Hematopoietic multipotent progenitor cell treated with erythropoietin and hydrocortisone succinate and interleukin-3 and kit ligand, for 6 days (in vitro differentiated cells): ENCODE measurements at regions not wholly inside any gene's neighbourhood (a gene's known extent, or its start where the extent isn't known, plus 50 kb on each side); places are given as distances from the start of the nearest gene placed in this dataset.

Experiments
- DNase-seq: peaks from one replicate; pipeline ENCODE4 v3.0.0-alpha.2; 2015

DNA sequence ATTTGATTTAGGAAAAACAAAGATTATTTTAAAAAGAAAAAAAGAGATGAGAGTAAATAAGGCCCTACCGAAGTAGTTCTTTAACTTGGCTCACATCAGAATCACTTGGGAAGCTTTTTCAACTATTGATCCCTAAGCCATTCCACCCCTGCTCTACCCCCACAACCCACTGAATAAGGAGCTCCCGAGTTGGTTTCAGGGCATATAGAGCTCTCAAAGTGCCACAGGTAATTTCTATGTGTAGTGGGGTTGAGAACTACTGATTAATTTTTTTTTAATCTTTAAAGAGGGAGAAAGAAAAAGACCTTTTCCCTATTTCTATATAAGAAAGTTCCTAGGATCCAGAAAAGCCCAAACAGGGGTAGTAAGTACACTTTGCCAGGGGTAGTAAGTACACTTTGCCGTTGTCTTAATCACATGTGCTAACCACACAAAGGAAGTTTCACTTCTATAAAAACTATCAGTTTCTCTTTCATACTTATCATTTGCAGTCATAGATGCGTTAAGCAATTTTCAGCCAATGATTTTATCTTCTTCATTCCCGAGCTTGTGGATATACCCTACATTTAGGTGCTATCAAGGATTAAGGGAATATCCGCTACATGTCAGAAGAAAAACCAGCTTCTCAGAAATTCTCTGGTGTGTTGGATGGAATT, 108.4 kb upstream of the ZC3H12C start:
- peak; percentile 14 for DNase-seq

DNA sequence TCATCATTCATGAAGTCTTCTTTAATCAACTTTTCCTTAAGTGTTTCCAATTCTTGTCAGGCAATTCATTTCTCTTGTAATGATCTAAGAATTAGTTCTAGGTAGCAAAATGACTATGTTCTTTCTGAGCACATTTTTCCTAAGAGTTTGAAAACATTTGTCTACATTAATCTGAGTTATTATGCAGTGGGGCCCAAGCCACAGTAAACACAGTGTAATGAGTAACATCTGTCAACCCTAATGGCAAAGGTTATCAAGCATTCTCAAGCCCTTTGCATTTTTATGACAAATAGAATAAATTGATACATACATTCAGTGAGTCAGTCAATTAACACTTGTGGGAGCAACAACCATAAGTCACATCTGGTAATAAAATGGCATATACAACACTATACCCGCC, 106.7 kb upstream of the ZC3H12C start:
- no peak for DNase-seq

DNA sequence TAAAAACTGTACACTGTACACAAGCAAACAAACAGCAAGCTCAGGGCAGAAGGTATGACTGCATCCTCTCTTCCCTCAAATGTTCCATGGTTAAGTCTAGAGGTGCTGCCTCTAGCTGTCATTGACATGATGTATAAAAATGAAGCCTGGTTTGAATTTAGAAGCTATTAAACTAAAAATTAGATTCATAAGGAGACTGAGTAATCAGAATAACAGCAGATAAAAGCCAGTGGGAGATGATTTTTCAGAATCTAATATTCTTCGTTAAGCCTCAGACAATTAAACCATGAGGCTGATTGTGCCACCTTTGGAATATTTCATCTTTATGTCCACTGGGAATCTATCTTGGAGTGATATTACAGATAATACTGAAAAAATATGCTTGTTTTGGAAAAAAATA, 101.4 kb upstream of the ZC3H12C start:
- DNase-seq: no peak

DNA sequence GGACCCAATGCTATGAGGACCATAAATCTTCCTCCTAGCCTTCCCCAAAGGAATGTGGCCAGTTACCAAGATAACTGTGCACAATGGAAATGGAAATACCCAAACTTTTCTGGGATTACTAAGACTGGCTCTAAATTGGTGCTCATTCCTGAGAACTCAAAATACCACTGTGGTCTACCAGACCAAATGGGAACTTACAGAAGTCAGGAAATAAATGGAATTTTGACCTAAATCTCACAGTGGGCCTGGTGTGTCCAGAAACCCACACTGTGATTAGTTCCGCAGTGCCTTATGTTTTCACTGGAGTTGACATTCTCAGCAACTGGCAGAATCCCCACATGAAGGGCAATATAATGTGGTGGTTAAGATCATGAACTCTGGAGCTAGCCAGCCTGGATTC, 99.4 kb upstream of the ZC3H12C start:
- no peak for DNase-seq

DNA sequence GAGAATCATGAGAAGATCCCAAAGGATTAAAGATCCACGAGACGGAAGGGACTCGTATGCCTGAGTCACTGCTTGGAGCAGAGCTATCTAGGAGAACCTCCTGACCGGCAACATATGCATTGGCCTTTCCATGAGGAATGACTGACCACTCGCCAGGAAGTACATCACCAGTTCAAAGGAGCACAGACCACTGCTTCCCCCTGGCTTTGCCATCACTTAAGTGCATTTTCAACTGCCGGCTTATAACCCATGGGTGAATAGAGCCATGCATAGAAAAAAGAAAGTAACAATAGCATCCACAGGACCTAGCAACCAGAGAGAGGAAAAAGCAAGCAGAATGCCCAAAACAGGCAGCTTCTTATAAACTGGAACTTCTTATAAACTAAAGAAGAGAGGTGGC, 98.3 kb upstream of the ZC3H12C start:
- DNase-seq: no peak

DNA sequence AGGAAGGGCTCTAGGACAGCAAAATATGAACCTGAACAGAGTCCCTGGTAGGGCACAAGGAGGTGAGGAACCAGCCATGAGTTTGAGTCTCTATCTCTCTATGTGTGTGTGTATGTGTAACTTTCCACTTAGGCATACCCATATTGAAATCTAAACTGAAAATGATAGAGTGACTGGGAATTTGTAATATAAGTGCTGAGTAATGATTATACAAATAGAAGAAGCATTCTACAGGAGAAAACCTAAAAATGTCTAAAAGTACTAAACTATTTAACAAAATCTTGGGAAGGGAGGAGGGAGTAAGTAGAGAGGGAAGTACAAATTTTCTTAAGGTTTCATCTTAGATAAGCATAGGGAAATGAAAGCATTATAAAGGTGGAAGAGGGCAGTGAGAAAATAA, 97.1 kb upstream of the ZC3H12C start:
- no peak for DNase-seq

DNA sequence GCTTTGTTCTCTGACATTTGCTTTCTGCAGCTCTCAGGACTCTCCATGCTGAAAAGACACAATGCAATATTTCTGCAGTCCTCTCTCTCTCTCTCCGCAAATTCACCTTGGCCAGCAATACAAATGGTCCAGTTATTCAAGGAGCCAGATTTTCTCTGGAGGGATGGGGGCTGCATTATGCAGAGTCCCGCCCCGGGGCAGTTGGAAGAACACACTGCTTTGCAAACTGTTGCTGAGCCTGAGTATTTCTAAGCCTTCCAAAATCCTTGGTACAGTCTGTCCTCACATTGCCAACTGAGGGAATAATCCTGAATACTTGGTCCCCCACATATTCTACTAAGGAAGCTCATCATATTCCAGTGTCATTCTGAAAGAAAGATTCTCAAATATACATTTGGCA, 94.3 kb upstream of the ZC3H12C start:
- DNase-seq: no peak

DNA sequence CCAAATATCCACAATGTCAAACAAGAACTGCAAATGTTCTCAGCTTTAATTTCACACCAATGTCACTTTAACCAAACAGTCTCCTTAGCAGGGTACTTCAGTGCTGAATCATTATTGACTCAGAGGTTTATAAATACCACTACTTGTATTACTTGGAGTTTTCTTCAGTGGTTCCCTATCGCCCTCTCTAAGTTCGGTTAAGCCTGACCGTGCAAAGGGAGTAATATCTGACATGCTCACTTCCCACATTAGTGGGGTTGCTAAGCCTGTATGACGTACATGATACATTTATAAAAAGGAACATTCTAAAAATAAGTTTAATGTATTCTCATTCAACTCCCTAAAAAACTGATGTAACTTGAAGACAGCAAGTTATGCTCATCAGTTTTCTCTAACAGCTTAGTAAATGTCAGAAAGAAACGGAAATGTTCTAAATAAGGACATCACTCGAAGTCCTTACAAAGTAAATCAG, 93.1 kb upstream of the ZC3H12C start:
- peak; percentile 45 for DNase-seq

DNA sequence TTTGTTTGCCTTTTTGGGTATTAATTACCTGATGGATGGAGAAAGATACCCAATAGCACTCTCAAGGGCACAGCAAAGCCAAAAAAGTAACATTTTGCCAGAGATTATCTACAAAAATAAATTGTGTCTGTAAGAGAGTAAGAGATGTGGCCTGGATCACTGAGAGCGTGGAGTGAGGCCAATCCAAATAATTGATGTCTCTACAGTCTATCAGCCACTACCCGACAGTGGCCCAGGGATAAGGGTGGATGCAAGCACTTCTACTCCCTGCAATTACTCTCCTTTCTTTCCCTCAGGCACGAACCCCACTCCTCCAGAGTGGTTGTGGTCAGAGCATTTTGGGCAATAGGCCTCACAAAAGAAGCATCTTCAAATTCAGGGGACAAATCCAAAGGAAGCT, 92.3 kb upstream of the ZC3H12C start:
- no peak for DNase-seq

DNA sequence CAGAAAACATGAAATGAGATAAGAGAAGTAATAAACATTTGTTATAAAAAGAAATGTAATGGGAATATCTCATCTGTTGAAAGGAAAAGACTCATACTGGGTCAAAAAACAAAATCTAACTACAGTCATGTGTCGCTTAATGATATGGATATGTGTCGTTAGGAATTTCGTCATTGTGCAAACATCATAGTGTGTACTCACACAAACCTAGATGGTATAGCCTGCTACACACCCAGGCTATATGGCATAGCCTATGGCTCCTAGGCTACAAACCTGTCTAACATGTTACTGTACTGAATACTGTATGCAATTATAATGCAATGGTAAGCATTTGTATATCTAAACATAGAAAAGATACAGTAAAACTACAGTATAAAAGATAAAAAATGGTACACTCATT, 89.8 kb upstream of the ZC3H12C start:
- no peak for DNase-seq

DNA sequence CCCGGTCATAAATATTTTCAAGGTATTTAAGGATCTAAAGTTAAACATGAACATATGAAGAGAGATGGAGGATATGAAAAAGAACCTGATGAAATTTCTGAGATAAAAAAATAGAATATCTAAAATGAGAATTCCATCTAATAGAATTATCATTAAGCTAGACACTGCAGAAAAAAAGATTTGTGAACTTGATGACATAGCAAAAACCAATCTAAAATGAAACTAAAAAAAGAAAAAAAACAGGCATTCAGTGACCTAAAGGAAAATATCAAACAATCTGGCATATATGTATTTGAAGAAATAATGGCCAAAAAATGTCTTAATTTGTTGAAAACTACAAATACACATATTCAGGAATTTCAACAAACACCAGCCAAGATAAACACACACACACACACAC, 81.6 kb upstream of the ZC3H12C start:
- no peak for DNase-seq

DNA sequence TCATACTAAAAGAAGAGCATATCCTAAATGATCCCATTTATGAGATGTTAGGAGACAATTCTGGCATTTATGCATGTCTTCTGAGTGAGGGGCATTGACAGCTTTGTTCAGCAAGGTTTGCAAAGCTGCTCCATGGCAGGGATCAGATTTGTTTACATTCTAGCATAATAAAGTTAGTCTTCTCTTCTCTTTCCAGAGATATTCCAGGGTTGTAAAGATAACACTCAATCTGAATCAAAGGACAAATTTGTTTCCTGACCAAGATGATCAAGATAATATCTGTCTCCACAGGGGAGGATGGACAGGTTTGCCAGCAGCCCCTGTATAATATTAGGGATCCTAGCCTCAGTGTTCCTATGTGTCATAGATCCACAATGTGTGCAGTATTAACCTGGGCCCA, 77.5 kb upstream of the ZC3H12C start:
- no peak for DNase-seq

DNA sequence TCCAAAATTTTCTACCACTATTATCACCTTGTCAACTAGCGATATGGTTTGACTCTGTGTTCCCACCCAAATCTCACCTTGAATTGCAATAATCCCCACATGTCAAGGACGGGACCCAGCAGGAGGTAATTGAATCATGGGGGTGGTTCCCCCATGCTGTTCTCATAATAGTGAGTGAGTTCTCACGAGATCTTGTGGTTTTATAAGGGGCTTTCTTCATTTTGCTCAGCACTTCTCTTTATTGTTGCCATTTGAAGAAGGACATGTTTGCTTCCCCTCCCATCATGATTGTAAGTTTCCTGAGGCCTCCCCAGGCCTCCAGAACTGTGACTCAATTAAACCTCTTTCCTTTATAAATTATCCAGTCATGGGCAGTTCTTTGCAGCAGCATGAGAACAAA, 73.5 kb upstream of the ZC3H12C start:
- no peak for DNase-seq

DNA sequence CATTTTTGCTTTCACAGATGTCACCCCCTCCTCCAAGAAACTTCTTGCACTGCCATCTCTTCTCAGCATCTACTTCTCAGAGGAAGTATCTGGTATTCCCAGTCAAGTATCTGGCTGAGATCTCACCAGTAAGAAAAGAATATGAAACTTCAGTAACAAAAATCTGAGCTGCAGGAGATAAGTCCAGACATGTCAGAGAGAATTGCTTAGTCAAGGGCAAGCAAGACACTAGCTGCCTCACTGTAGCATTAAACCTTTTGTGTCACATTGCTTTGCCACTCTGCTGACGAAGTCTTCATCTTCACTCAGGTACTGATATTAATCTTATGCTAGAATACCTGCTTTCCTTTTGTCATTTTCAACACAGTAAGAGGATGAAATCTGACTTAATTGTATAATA, 70.6 kb upstream of the ZC3H12C start:
- no peak for DNase-seq

DNA sequence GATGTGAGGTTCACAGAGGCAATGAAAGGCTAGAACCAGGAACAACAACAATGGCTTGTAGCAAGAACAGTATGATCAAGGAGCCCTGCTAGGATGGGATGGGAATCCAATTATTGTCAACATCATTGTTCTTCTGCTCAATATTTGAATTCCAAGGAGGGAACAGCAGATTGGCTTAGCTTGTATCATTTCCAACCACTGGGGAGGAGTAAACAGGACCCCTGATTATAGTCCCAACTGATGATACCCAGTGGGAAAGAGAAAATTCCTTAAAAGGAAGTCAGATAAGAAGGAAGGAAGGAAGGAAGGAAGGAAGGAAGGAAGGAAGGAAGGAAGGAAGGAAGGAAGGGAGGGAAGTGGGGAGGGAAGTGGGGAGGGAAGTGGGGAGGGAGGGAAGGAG, 69.5 kb upstream of the ZC3H12C start:
- no peak for DNase-seq

DNA sequence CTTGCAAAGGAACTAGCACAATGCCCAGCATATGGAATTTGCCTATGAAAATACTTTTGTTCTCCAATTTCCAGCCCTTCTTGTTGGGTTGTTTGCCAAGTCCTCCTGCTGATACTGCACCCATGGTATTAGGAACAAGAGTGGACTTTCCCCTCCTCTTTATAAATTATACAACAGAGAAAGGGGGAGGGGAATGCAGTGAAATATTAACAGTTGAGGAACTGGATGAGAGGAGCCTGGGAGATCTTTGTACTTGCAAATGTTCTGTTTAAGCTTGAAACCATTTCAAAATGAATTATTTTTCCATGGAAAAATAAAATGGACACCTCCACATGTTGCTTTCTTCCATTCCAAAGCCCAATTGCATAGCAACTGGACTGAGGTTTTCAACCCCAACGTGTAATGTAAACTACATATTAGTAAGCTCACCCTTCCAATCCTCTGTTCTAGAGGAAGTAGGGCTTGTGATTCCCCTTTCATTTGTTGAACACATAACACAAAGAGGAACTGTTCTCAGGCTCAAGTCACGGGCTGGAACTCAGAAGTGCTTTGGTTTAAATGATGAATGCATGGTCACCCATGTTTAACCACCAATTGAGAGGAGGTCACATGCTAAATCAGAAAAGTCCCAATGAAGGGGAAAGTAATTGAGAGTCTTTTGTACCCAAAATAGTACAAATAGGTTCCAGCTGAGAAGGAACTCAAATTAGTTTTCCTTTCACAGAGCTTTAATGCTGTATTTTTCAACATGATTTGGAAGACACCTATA, 66.2 kb upstream of the ZC3H12C start:
- peak; percentile 36 for DNase-seq

DNA sequence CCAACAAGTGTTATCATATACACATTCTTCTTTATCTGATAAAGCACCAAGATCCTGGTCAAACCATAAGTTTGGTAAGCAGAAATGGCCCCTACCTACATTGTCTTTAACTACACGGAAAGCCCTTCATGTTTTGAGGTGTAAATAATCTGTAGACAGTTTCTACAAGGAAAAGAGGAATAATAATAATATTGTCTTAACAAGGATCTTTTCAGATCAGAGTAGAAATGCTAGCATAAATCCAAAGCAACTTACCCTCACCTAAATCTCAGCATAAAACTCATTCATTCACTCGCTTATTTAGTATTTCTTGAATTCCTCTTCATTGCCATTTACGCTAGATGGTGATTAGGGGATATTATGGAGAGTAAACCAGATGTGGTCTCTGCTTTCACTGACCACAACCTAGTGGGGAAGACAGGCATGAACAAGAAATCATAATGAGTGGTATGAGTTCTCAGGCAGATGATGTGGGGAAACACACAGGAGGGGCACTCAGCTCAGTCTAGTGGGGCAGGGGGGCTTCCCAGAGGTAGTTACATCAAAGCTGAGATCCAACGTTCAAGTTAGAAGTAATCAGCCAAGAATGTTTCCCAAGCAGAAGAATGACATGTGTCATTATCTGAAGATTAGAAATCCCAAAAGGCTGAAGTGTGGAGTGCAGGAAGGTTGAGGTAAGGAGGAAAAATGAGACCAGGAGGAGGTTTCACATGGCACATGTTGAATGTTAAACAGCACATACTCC, 65.4 kb upstream of the ZC3H12C start:
- no peak for DNase-seq

DNA sequence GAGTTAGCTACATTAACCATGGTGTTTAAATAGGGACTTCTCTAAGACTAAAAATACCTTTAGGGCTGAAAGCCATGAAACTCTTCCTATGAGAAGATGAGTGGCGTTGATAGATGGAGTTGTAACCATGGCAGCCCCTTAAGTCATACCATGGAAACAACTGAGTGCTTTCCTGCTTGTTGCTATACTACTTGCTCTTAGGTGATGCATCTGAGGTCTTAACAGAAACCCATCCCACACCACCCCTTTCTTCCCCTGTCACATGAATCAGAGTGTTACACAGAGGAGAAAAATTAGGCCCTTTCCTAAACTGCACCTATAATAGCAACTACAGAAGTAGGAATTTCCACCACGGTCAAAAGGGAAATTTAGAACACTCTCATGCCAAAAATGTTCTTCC, 64.3 kb upstream of the ZC3H12C start:
- DNase-seq: no peak

DNA sequence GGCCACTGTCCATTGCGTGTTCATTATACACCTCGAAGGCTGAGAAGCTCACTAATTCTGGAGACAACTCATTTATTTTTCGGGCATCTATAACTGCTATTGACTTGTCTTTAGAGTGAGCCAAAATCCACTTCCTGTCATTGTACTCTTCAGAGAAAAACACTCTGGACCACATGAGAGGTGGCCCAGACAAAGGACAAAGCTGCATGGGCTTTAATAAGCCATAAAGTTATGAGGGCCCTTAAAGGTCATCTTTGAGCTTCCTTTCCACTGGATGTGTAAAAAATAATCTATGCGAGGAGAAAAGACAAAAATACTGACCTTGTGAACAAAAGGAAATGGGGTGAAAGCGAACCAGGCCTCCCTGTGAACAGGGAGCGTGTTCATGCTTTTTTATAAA, 63.5 kb upstream of the ZC3H12C start:
- DNase-seq: no peak

DNA sequence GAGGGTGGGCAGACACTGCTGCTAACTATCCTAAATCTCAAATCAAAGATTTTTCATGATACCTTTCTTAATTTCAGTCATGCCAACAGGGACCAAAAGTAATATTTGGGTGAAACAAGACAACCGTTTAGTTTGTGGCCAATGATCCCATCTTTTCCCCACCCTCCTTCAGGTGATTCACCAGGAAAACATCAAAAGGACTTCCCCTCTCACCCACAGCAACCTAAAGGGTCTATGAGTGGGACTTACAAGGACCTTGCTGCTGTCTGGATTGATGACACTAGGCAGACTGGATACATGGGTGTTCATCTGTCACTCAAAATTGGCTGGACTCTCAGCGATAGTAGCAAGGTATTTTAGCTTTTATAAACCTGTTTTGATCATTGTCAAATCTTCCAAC, 62.0 kb upstream of the ZC3H12C start:
- no peak for DNase-seq

DNA sequence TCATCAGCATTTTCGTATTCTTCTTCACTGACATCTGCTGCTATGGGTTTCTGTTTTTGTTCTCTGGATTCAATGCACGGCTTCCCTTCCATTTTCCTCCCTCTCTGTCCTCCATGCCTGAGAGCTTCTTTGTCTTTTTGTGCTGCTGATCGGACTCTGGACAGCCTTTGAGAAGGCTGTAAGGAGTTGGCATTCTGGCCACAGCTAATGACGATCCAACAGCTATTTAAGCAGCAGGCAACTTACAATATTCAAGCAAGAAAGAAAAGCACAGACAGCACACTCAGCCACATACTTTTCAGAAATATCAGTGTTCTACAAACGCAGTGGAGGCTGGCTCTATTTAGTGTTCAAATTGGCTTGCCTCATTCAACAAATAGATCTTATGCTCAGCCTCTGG, 60.9 kb upstream of the ZC3H12C start:
- DNase-seq: no peak

DNA sequence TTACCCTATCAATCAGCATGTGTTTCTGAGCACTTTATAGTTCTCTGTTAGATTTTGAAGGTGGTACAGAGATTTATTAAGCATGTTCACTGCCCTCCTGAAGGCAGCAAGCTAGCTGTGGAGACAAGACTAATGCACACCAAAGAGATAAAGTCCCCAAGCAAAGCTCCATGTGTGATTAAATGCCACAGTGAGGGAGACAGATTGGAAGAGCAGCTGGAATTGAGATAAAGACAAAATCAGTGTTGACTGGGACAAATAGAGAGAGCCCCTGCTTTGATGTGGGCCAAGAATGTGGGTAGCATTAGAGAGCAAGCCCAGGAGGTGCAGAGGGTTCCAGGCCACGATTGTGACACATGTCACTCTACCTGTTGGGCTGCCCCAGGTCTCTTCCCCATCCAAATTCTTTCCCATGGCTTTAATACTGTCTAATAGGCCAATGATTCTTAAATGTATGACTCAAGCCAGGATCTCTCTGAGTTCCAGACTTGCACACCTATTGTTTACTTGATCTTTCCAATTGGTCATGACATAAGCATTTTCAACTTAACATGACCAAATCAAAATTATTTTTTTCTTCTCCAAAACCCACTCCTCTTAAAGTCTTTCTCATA, 60.1 kb upstream of the ZC3H12C start:
- DNase-seq: no peak

DNA sequence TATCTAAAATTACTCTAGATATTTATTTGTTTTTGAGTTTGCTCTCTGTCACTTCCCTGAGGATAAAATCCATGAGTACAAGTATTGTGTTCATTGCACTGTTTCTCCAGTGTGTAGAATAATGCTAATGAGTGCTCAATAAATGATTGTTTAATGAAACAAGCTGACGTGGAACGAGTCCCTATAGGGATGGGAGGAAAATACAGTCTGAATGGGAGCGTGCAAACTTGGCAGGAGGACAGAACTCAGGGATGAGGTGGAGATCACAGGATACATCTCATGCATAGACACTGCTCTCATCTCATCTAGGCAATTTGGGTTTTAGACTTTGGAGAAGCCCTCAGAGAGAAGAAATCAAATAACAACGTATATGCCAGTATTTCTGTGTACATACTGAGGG, 58.4 kb upstream of the ZC3H12C start:
- no peak for DNase-seq

DNA sequence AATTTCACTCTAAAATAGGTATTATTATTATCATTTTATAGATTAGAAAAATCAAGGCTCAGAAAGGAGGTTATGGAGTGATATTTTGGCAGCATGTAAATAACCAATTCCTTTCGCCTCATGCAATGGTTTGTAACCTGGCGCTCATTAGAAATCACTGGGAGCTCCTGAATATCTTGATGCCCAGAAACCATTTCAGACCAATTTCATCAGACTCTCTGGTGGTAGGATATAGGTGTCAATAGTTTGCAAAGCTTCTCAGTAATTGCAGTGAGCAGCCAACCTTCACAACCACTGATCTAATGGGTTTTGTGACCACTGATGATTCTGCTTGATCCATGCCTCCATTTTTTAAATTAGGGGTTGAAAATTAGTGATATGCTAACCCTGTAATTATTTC, 57.8 kb upstream of the ZC3H12C start:
- DNase-seq: no peak
